Ishikawa (cell line): ENCODE measurements at regions not wholly inside any gene's neighbourhood (a gene's known extent, or its start where the extent isn't known, plus 50 kb on each side); places are given as distances from the start of the nearest gene placed in this dataset.

Source experiments
- CEBPB ChIP-seq: IDR thresholded peaks from 2 replicates; pipeline ENCODE4 v1.6.1; 2012
- CREB1 ChIP-seq: IDR thresholded peaks from 2 replicates; pipeline ENCODE4 v1.6.1; 2012; ENCODE audit warnings: low read depth
- EP300 ChIP-seq: IDR thresholded peaks from 2 replicates; pipeline ENCODE4 v1.6.1; 2012; ENCODE audit warnings: borderline replicate concordance
- FOXM1 ChIP-seq: IDR thresholded peaks from 2 replicates; pipeline ENCODE4 v1.6.1; 2012; ENCODE audit warnings: low read depth, borderline replicate concordance
- REST ChIP-seq: IDR thresholded peaks from 2 replicates; pipeline ENCODE4 v1.6.1; 2012; ENCODE audit warnings: low read depth, mild to moderate bottlenecking
- TAF1 ChIP-seq: IDR thresholded peaks from 2 replicates; pipeline ENCODE4 v1.6.1; 2012; ENCODE audit warnings: low read depth, mild to moderate bottlenecking
- TCF12 ChIP-seq: IDR thresholded peaks from 2 replicates; pipeline ENCODE4 v1.6.1; 2012; ENCODE audit warnings: low read depth
- TEAD4 ChIP-seq: IDR thresholded peaks from 2 replicates; pipeline ENCODE4 v1.6.1; 2012
- USF1 ChIP-seq: IDR thresholded peaks from 2 replicates; pipeline ENCODE4 v1.6.1; 2012

GRCh38 chr10:3496138-3496537, 288.9 kb downstream of the KLF6 start:
- TF ChIP-seq CREB1 (no peak), TAF1 (no peak), REST (no peak), USF1 (no peak), EP300 (no peak), FOXM1 (no peak), TCF12 (no peak), TEAD4 (no peak), CEBPB (no peak)
